Loucy (cell line): ENCODE measurements at regions not wholly inside any gene's neighbourhood (a gene's known extent, or its start where the extent isn't known, plus 50 kb on each side); places are given as distances from the start of the nearest gene placed in this dataset.

ENCODE experiments used
- CTCF ChIP-seq: fragments of 200-600 bp; sonication (generic); conservative IDR thresholded peaks from 2 replicates; pipeline ENCODE4 v1.5.1; 2014; ENCODE audit warnings: mild to moderate bottlenecking, antibody characterized with exemption, low read length
- EZH2phosphoT487 ChIP-seq: fragments of 200-600 bp; IDR thresholded peaks from 2 replicates; pipeline ENCODE4 v1.6.1; 2018; ENCODE audit warnings: antibody characterized with exemption, mild to moderate bottlenecking, moderate library complexity, borderline replicate concordance

- no peak for TF ChIP-seq CTCF
- no peak for TF ChIP-seq EZH2phosphoT487
Measured at GRCh38 chrX:125497667-125498066, 178.0 kb downstream of the TEX13C start.
